Naive thymus-derived CD4-positive, alpha-beta T cell (primary cell): ENCODE measurements at regions not wholly inside any gene's neighbourhood (a gene's known extent, or its start where the extent isn't known, plus 50 kb on each side); places are given as distances from the start of the nearest gene placed in this dataset.
"Not testable (repeated sequence)": the region's sequence is repeated elsewhere in the genome, so short reads cannot be mapped to it uniquely, and the experiment has no call there.

Source experiments
- ATAC-seq: fragments of 150-1000 bp; cut with Tn5 transposase; 2 replicates; pipeline ENCODE4 v1.10.0; 2021; ENCODE audit warnings: mild to moderate bottlenecking, moderate library complexity
- CTCF ChIA-PET: fragments of 350-600 bp; sonication (Branson Sonifier 250); formaldehyde crosslinking; loops from one replicate; lab custom pipeline; 2021; ENCODE audit warnings: antibody characterized with exemption; lab: Charles Lee
- POLR2A ChIA-PET: fragments of 350-600 bp; sonication (Branson Sonifier 250); formaldehyde crosslinking; loops from one replicate; lab custom pipeline; 2021; ENCODE audit warnings: antibody characterized with exemption, inconsistent platforms; lab: Charles Lee
- DNase-seq, 9 donors: peaks; one replicate each; pipeline versions ENCODE4 v3.0.0 to v3.0.0-alpha.2; 2020 to 2022; ENCODE audit warnings: mixed read lengths in 1 of 9
- H3K27ac ChIP-seq: one replicate; pipeline ENCODE4 v1.7.0; 2013; ENCODE audit warnings: mild to moderate bottlenecking, low read depth, low read length, moderate library complexity
- H3K27me3 ChIP-seq, 2 donors: one replicate each; pipeline ENCODE4 v1.7.0; 2013; ENCODE audit warnings: low read length in 2 of 2, mild to moderate bottlenecking in 2 of 2, moderate library complexity in 2 of 2; ENCODE audit not compliant: control insufficient read depth in 2 of 2, insufficient read depth in 2 of 2
- H3K36me3 ChIP-seq, 3 experiments: 1 replicate in 2 of 3; 2 replicates in 1 of 3; pipeline ENCODE4 v1.7.0; 2013; ENCODE audit warnings: low read length in 3 of 3, mild to moderate bottlenecking in 3 of 3, moderate library complexity in 1 of 3; ENCODE audit not compliant: insufficient read depth in 3 of 3, control insufficient read depth in 2 of 3
- H3K4me1 ChIP-seq, 2 donors: one replicate each; pipeline ENCODE4 v1.7.0; 2013; ENCODE audit warnings: low read length in 2 of 2, mild to moderate bottlenecking in 2 of 2, moderate library complexity in 1 of 2; ENCODE audit not compliant: control insufficient read depth in 2 of 2, insufficient read depth in 2 of 2
- H3K4me3 ChIP-seq: 2 replicates; pipeline ENCODE4 v1.7.0; 2013; ENCODE audit warnings: mild to moderate bottlenecking, low read length
- H3K9me3 ChIP-seq, 3 experiments: 1 replicate in 2 of 3; 2 replicates in 1 of 3; pipeline ENCODE4 v1.7.0; 2013; ENCODE audit warnings: low read length in 3 of 3; ENCODE audit not compliant: control insufficient read depth in 2 of 3
- H3K27ac Mint-ChIP-seq, 9 donors: one replicate each; pipeline ENCODE4 v1.8.0; 2020 to 2022; ENCODE audit warnings: mixed read lengths in 9 of 9, mild to moderate bottlenecking in 8 of 9, moderate library complexity in 5 of 9, inconsistent platforms in 2 of 9
- H3K27me3 Mint-ChIP-seq, 5 donors: one replicate each; pipeline ENCODE4 v1.8.0; 2021 to 2022; ENCODE audit warnings: mixed read lengths in 5 of 5, mild to moderate bottlenecking in 1 of 5
- H3K36me3 Mint-ChIP-seq, 5 donors: one replicate each; pipeline ENCODE4 v1.8.0; 2020 to 2022; ENCODE audit warnings: mixed read lengths in 5 of 5, mild to moderate bottlenecking in 3 of 5, inconsistent platforms in 1 of 5
- H3K4me1 Mint-ChIP-seq, 7 donors: one replicate each; pipeline ENCODE4 v1.8.0; 2020 to 2022; ENCODE audit warnings: mixed read lengths in 7 of 7, mild to moderate bottlenecking in 3 of 7, inconsistent platforms in 1 of 7
- H3K4me3 Mint-ChIP-seq, 10 donors: one replicate each; pipeline ENCODE4 v1.8.0; 2020 to 2022; ENCODE audit warnings: mild to moderate bottlenecking in 10 of 10, mixed read lengths in 10 of 10, moderate library complexity in 6 of 10, inconsistent platforms in 2 of 10
- H3K9me3 Mint-ChIP-seq, 11 donors: one replicate each; pipeline ENCODE4 v1.8.0; 2020 to 2022; ENCODE audit warnings: mixed read lengths in 11 of 11, mild to moderate bottlenecking in 4 of 11, inconsistent platforms in 1 of 11, moderate library complexity in 1 of 11
- intact Hi-C, 2 donors: fragments of 100-400 bp; cut with micrococcal nuclease; formaldehyde crosslinking; loops; one replicate each; pipeline ENCODE4 v1.15.1; 2023

GRCh38 chr2:61726456-61727209, 127.2 kb downstream of the FAM161A start:
- Mint-ChIP-seq H3K27me3 (peaks cover 0 to 18% (median 4%) of the 10 kb centered on the region in 5 donors), H3K36me3 (peaks cover 0 to 6% (median 0%) of the 10 kb centered on the region in 5 donors), H3K4me3 (no peak overlapping the region), H3K27ac (no peak overlapping the region), H3K9me3 (peaks cover 0 to 12% (median 6%) of the 10 kb centered on the region in 11 donors), H3K4me1 (no peaks in the 10 kb centered on the region)
- Histone ChIP-seq H3K27me3 (no peaks in the 10 kb centered on the region), H3K27ac (no peak overlapping the region), H3K36me3 (no peaks in the 10 kb centered on the region), H3K4me3 (no peak overlapping the region), H3K9me3 (no peaks in the 10 kb centered on the region), H3K4me1 (no peaks in the 10 kb centered on the region)
- intact Hi-C loops, result no loop called here
- ChIA-PET CTCF (no interaction called here), POLR2A (interaction anchor here (0.7 kb wide), 1 partner anchor 287 kb away, joined by 3 read pairs; no protein-coding TSS in a partner anchor)
- DNase-seq, result no peak
- no peak for ATAC-seq

GRCh38 chr2:61723364-61723763, 130.5 kb downstream of the FAM161A start:
- H3K4me1 Mint-ChIP-seq, intact Hi-C loops, H3K36me3 Mint-ChIP-seq, ATAC-seq, H3K27ac Mint-ChIP-seq, H3K4me1 ChIP-seq, POLR2A ChIA-PET, H3K4me3 Mint-ChIP-seq, H3K9me3 ChIP-seq, DNase-seq, H3K4me3 ChIP-seq, H3K36me3 ChIP-seq, H3K27me3 ChIP-seq, H3K27ac ChIP-seq, CTCF ChIA-PET: not testable (repeated sequence)
- Mint-ChIP-seq H3K27me3 (peaks cover 0 to 10% (median 4%) of the 10 kb centered on the region in 5 donors), H3K9me3 (peaks cover 0 to 12% (median 6%) of the 10 kb centered on the region in 11 donors)

- ChIA-PET CTCF (no interaction called here), POLR2A (no interaction called here)
- Mint-ChIP-seq H3K4me1 (no peaks in the 10 kb centered on the region), H3K4me3 (no peak overlapping the region), H3K9me3 (peaks cover 0 to 12% (median 6%) of the 10 kb centered on the region in 11 donors), H3K27me3 (peaks cover 0 to 8% (median 4%) of the 10 kb centered on the region in 5 donors), H3K27ac (no peak overlapping the region), H3K36me3 (peaks cover 0 to 6% (median 0%) of the 10 kb centered on the region in 5 donors)
- Histone ChIP-seq H3K27ac (no peak overlapping the region), H3K4me3 (no peak overlapping the region), H3K27me3 (no peaks in the 10 kb centered on the region), H3K36me3 (no peaks in the 10 kb centered on the region), H3K4me1 (no peaks in the 10 kb centered on the region), H3K9me3 (no peaks in the 10 kb centered on the region)
- DNase-seq, result no peak
- ATAC-seq, result no peak
- intact Hi-C loops, result no loop called here
These were observed 131.1 kb downstream of the FAM161A start for GRCh38 chr2:61722800-61723199.

GRCh38 chr2:61722318-61722717, 131.5 kb downstream of the FAM161A start:
- H3K4me1 Mint-ChIP-seq, result no peaks in the 10 kb centered on the region
- Histone ChIP-seq H3K4me3 (no peak overlapping the region), H3K4me1 (no peaks in the 10 kb centered on the region), H3K27me3 (no peaks in the 10 kb centered on the region), H3K27ac (no peak overlapping the region), H3K36me3 (no peaks in the 10 kb centered on the region), H3K9me3 (no peaks in the 10 kb centered on the region)
- POLR2A ChIA-PET, result no interaction called here
- no peak overlapping the region for H3K4me3 Mint-ChIP-seq
- H3K27ac Mint-ChIP-seq, result no peak overlapping the region
- CTCF ChIA-PET, result no interaction called here
- no peak for ATAC-seq
- DNase-seq, result no peak
- H3K36me3 Mint-ChIP-seq, result peaks cover 0 to 6% (median 0%) of the 10 kb centered on the region in 5 donors
- peaks cover 0 to 12% (median 6%) of the 10 kb centered on the region in 11 donors for H3K9me3 Mint-ChIP-seq
- intact Hi-C loops, result no loop called here
- H3K27me3 Mint-ChIP-seq, result peaks cover 0 to 8% (median 4%) of the 10 kb centered on the region in 5 donors

GRCh38 chr2:61721382-61721781, 132.5 kb downstream of the FAM161A start:
- Histone ChIP-seq H3K27ac (no peak overlapping the region), H3K4me3 (no peak overlapping the region), H3K9me3 (no peaks in the 10 kb centered on the region), H3K27me3 (no peaks in the 10 kb centered on the region), H3K4me1 (no peaks in the 10 kb centered on the region), H3K36me3 (no peaks in the 10 kb centered on the region)
- H3K27me3 Mint-ChIP-seq, result peaks cover 0 to 6% (median 0%) of the 10 kb centered on the region in 5 donors
- CTCF ChIA-PET, result no interaction called here
- ATAC-seq, result no peak
- peaks cover 0 to 7% (median 3%) of the 10 kb centered on the region in 11 donors for H3K9me3 Mint-ChIP-seq
- intact Hi-C loops, result no loop called here
- peaks cover 0 to under 1% (median 0%) of the 10 kb centered on the region in 5 donors for H3K36me3 Mint-ChIP-seq
- H3K4me1 Mint-ChIP-seq, result no peaks in the 10 kb centered on the region
- H3K27ac Mint-ChIP-seq, result no peak overlapping the region
- no peak overlapping the region for H3K4me3 Mint-ChIP-seq
- POLR2A ChIA-PET, result no interaction called here
- DNase-seq, result no peak

- no peaks in the 10 kb centered on the region for H3K4me1 ChIP-seq
- H3K36me3 ChIP-seq, result no peaks in the 10 kb centered on the region
- no peak overlapping the region for H3K27ac ChIP-seq
- intact Hi-C loops, result no loop called here
- Mint-ChIP-seq H3K4me3 (no peak overlapping the region), H3K27me3 (peaks cover 0 to 3% (median 0%) of the 10 kb centered on the region in 5 donors), H3K27ac (no peak overlapping the region), H3K9me3 (peaks cover 0 to 2% (median under 1%) of the 10 kb centered on the region in 11 donors), H3K36me3 (no peaks in the 10 kb centered on the region), H3K4me1 (no peaks in the 10 kb centered on the region)
- H3K9me3 ChIP-seq, result no peaks in the 10 kb centered on the region
- H3K27me3 ChIP-seq, result no peaks in the 10 kb centered on the region
- no peak overlapping the region for H3K4me3 ChIP-seq
- CTCF ChIA-PET, result no interaction called here
- POLR2A ChIA-PET, result no interaction called here
- no peak for ATAC-seq
- DNase-seq, result no peak
These were observed 132.9 kb downstream of the FAM161A start for GRCh38 chr2:61720911-61721310.

GRCh38 chr2:61718965-61719364, 134.9 kb downstream of the FAM161A start:
- ChIA-PET POLR2A (no interaction called here), CTCF (no interaction called here)
- H3K36me3 ChIP-seq, result no peaks in the 10 kb centered on the region
- H3K36me3 Mint-ChIP-seq, result no peaks in the 10 kb centered on the region
- intact Hi-C loops, result no loop called here
- no peaks in the 10 kb centered on the region for H3K4me1 ChIP-seq
- H3K9me3 Mint-ChIP-seq, result no peaks in the 10 kb centered on the region
- peaks cover 0 to 3% (median 0%) of the 10 kb centered on the region in 5 donors for H3K27me3 Mint-ChIP-seq
- H3K27ac Mint-ChIP-seq, result no peak overlapping the region
- H3K9me3 ChIP-seq, result no peaks in the 10 kb centered on the region
- no peak overlapping the region for H3K27ac ChIP-seq
- H3K27me3 ChIP-seq, result no peaks in the 10 kb centered on the region
- H3K4me3 Mint-ChIP-seq, result no peak overlapping the region
- DNase-seq, result no peak
- H3K4me1 Mint-ChIP-seq, result no peaks in the 10 kb centered on the region
- ATAC-seq, result no peak
- H3K4me3 ChIP-seq, result no peak overlapping the region
